MM.1S (cell line): ENCODE measurements at regions not wholly inside any gene's neighbourhood (a gene's known extent, or its start where the extent isn't known, plus 50 kb on each side); places are given as distances from the start of the nearest gene placed in this dataset.

Source experiments
- DNase-seq: peaks from one replicate; pipeline ENCODE4 v3.0.0-alpha.2; 2015
- H2AFZ ChIP-seq: fragments of 300-600 bp; sonication (generic); 2 replicates; pipeline ENCODE4 v1.6.0; 2016; ENCODE audit warnings: antibody characterized with exemption, low read length
- H3F3A ChIP-seq: fragments of 300-600 bp; sonication (generic); 2 replicates; pipeline ENCODE4 v1.6.1; 2016; ENCODE audit warnings: mild to moderate bottlenecking, antibody characterized with exemption, low read length, moderate library complexity, mixed read lengths; ENCODE audit not compliant: insufficient read depth
- H3K27ac ChIP-seq: fragments of 300-600 bp; sonication (generic); 2 replicates; pipeline ENCODE4 v1.5.1; 2016; ENCODE audit warnings: mild to moderate bottlenecking, low read length
- H3K27me3 ChIP-seq: fragments of 300-600 bp; sonication (generic); replicated peaks from 2 replicates; pipeline ENCODE4 v1.6.0; 2016; ENCODE audit warnings: low read length; ENCODE audit not compliant: insufficient read depth
- H3K36me3 ChIP-seq: fragments of 300-600 bp; sonication (generic); replicated peaks from 2 replicates; pipeline ENCODE4 v1.6.1; 2016; ENCODE audit warnings: mild to moderate bottlenecking, low read length, mixed read lengths; ENCODE audit not compliant: insufficient read depth
- H3K4me1 ChIP-seq: fragments of 300-600 bp; sonication (generic); 2 replicates; pipeline ENCODE4 v1.6.1; 2016; ENCODE audit warnings: low read length, mixed read lengths
- H3K4me2 ChIP-seq: fragments of 300-600 bp; sonication (generic); 2 replicates; pipeline ENCODE4 v1.6.0; 2016; ENCODE audit warnings: low read depth, low read length
- H3K4me3 ChIP-seq: fragments of 300-600 bp; sonication (generic); 2 replicates; pipeline ENCODE4 v1.5.1; 2016; ENCODE audit warnings: low read length, mixed read lengths
- H3K79me2 ChIP-seq: fragments of 300-600 bp; sonication (generic); 2 replicates; pipeline ENCODE4 v1.6.1; 2016; ENCODE audit warnings: mixed run types, low read length, mixed read lengths
- H3K9ac ChIP-seq: fragments of 300-600 bp; sonication (generic); 2 replicates; pipeline ENCODE4 v1.6.1; 2016; ENCODE audit warnings: low read length, mixed read lengths
- H3K9me2 ChIP-seq: fragments of 300-600 bp; sonication (generic); replicated peaks from 2 replicates; pipeline ENCODE4 v1.6.1; 2016; ENCODE audit warnings: mild to moderate bottlenecking, low read length, mixed read lengths; ENCODE audit not compliant: insufficient read depth
- H3K9me3 ChIP-seq: fragments of 300-600 bp; sonication (generic); replicated peaks from 2 replicates; pipeline ENCODE4 v1.6.1; 2016; ENCODE audit warnings: mild to moderate bottlenecking, low read length, mixed read lengths; ENCODE audit not compliant: insufficient read depth
- H4K20me1 ChIP-seq: fragments of 300-600 bp; sonication (generic); 2 replicates; pipeline ENCODE4 v1.6.1; 2016; ENCODE audit warnings: mild to moderate bottlenecking, low read length, moderate library complexity, mixed read lengths; ENCODE audit not compliant: insufficient read depth
- CTCF ChIP-seq: fragments of 300-600 bp; sonication (generic); IDR thresholded peaks from 2 replicates; pipeline ENCODE4 v1.5.1; 2016; ENCODE audit warnings: antibody characterized with exemption, low read length, mixed read lengths
- EZH2 ChIP-seq: fragments of 300-600 bp; sonication (generic); optimal IDR thresholded peaks from 2 replicates; pipeline ENCODE3; 2017; ENCODE audit warnings: low read depth, mild to moderate bottlenecking, antibody characterized with exemption, low read length, mixed read lengths
- EZH2phosphoT487 ChIP-seq: fragments of 300-600 bp; sonication (generic); IDR thresholded peaks from 2 replicates; pipeline ENCODE4 v1.6.1; 2018; ENCODE audit warnings: antibody characterized with exemption, low read length

GRCh38 chr17:63193827-63194226, 227.8 kb downstream of the TANC2 start:
- no peaks in the 10 kb centered on the region for H3K27me3 ChIP-seq
- H3K79me2 ChIP-seq = no peaks in the 10 kb centered on the region
- no peak overlapping the region for H3K4me3 ChIP-seq
- H3K9me3 ChIP-seq = no peaks in the 10 kb centered on the region; the same call in 1 of the 2 replicates
- H3K4me2 ChIP-seq = no peak overlapping the region
- H3F3A ChIP-seq = peaks cover 13% of the 10 kb centered on the region
- H3K9me2 ChIP-seq = no peaks in the 10 kb centered on the region
- H4K20me1 ChIP-seq = no peaks in the 10 kb centered on the region
- H3K36me3 ChIP-seq = no peaks in the 10 kb centered on the region
- H3K4me1 ChIP-seq = no peaks in the 10 kb centered on the region
- no peak for DNase-seq
- H3K9ac ChIP-seq = no peak overlapping the region
- H3K27ac ChIP-seq = no peak overlapping the region
- TF ChIP-seq EZH2phosphoT487 (no peak), EZH2 (no peak), CTCF (no peak)
- H2AFZ ChIP-seq = no peak overlapping the region

GRCh38 chr17:63196772-63197335, 230.8 kb downstream of the TANC2 start:
- Histone ChIP-seq H3K9me2 (no peaks in the 10 kb centered on the region), H3K4me2 (no peak overlapping the region), H3K4me1 (no peaks in the 10 kb centered on the region), H3K36me3 (no peaks in the 10 kb centered on the region), H4K20me1 (no peaks in the 10 kb centered on the region), H3K4me3 (no peak overlapping the region), H3K79me2 (no peaks in the 10 kb centered on the region), H3K27ac (no peak overlapping the region), H3K9ac (no peak overlapping the region), H3K9me3 (no peaks in the 10 kb centered on the region; the same call in 1 of the 2 replicates), H3F3A (peaks cover 4% of the 10 kb centered on the region), H2AFZ (no peak overlapping the region), H3K27me3 (no peaks in the 10 kb centered on the region)
- no peak for DNase-seq
- TF ChIP-seq EZH2phosphoT487 (no peak), EZH2 (no peak), CTCF (no peak)

- Histone ChIP-seq H3K9me3 (no peaks in the 10 kb centered on the region; the same call in 1 of the 2 replicates), H3F3A (no peaks in the 10 kb centered on the region), H3K36me3 (no peaks in the 10 kb centered on the region), H3K27ac (no peak overlapping the region), H3K27me3 (no peaks in the 10 kb centered on the region), H3K4me2 (no peak overlapping the region), H3K4me1 (no peaks in the 10 kb centered on the region), H3K9me2 (no peaks in the 10 kb centered on the region), H3K9ac (no peak overlapping the region), H2AFZ (no peak overlapping the region), H3K4me3 (no peak overlapping the region), H3K79me2 (no peaks in the 10 kb centered on the region), H4K20me1 (no peaks in the 10 kb centered on the region)
- TF ChIP-seq CTCF = no peak
- no peak for TF ChIP-seq EZH2
- TF ChIP-seq EZH2phosphoT487 = no peak
- no peak for DNase-seq
Observed at GRCh38 chr17:63203652-63204051, 237.6 kb downstream of the TANC2 start.
